ENCODE measurements at regions not wholly inside any gene's neighbourhood (a gene's known extent, or its start where the extent isn't known, plus 50 kb on each side); places are given as distances from the start of the nearest gene placed in this dataset.
"Not testable (repeated sequence)": the region's sequence is repeated elsewhere in the genome, so short reads cannot be mapped to it uniquely, and the experiment has no call there.

DNA sequence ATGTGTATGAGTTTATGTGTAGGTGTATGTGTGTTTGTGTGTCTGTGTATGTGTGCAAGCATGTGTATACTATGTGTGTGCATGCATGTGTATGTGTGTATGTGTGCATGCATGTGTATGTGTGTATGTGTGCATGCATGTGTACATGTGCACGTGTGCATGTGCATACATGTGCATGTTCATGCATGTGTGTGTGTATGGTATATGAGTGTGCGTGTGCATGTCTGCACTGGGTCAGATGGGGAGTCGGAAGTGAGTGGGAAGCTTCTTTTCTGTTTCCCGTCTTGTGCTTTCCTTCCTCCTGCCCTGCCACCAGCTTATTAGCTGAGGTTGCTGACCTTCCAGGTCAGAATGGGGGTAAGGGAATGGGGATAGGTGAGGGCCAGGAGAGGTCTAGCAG, 174.7 kb downstream of the MAP2K4 start:
- no peak for DNase-seq (ENCODE audit: low read depth)
- Histone ChIP-seq H3K9me3 (ENCODE audit: control insufficient read depth, low read length) (no peaks in the 10 kb centered on the region), H3K4me1 (ENCODE audit: control insufficient read depth, insufficient read depth, low read length) (no peaks in the 10 kb centered on the region), H3K27me3 (replicated peaks; ENCODE audit: control insufficient read depth, insufficient read depth, low read length) (no peaks in the 10 kb centered on the region), H3K4me3 (ENCODE audit: low read length) (no peak overlapping the region), H3K9ac (ENCODE audit: low read length) (no peak overlapping the region), H3K36me3 (ENCODE audit: control insufficient read depth, insufficient read depth, low read length, severe bottlenecking) (no peaks in the 10 kb centered on the region)

DNA sequence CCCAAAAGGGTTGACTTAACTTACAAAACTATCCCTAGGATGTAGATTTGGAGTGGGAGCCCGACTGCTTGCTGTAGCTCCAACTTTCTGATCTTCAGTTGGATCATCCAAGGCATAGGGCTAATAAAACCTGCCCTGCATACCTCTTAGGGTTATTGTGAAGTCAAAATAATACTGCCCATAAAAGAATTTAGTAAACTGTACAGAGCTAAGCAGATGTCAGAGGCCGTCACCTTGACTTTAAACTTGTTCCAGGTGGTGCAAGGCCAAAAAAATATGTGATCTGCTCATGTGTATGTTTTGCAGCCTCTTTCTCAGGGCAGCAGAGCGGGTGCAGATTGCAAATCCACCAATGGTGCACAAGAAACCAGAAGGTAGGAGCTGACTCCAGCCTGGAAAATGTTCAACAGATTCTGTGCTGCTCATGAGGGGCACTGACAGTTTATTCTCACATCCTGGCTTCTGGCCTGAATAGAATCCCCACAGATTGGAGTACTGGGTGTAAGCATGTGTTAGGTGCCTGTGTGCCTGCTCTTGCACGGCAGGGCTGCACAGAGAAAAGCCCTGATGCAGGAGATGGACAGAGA, 180.7 kb downstream of the MAP2K4 start:
- Histone ChIP-seq H3K4me3 (ENCODE audit: low read length) (no peak overlapping the region), H3K9ac (ENCODE audit: low read length) (no peak overlapping the region), H3K36me3 (ENCODE audit: control insufficient read depth, insufficient read depth, low read length, severe bottlenecking) (no peaks in the 10 kb centered on the region), H3K27me3 (replicated peaks; ENCODE audit: control insufficient read depth, insufficient read depth, low read length) (no peaks in the 10 kb centered on the region), H3K9me3 (ENCODE audit: control insufficient read depth, low read length) (no peaks in the 10 kb centered on the region), H3K4me1 (ENCODE audit: control insufficient read depth, insufficient read depth, low read length) (no peaks in the 10 kb centered on the region)
- no peak for DNase-seq (ENCODE audit: low read depth)

DNA sequence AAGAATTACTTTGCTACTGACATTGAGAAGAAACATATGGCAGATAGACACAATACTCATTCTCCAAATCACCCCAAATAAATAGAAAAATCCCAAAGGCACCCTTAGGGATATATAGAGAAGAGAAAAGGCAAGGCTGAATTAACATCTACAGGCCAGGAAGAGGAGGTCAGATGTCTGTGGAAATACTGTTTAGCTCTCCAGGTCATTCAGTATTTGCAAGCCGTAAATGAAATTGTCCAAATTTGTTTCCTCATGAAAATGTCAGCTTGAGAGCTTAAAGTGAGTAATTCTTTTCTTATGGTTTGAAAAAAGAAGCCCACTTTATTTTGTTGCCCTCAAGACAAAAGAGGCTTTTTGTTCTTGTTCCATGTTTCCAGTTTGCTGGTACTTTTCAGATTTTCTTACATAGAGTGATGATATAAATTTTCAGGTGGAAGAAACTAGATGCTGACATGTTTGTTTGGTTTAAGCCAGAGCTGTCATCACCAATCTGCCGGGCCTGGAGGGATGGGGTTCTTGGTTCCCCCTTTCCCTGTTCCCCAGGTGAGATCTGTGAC, 189.0 kb downstream of the MAP2K4 start:
- Histone ChIP-seq H3K9me3 (ENCODE audit: control insufficient read depth, low read length) (no peaks in the 10 kb centered on the region), H3K27me3 (replicated peaks; ENCODE audit: control insufficient read depth, insufficient read depth, low read length) (peaks cover 6% of the 10 kb centered on the region), H3K4me3 (ENCODE audit: low read length) (no peak overlapping the region), H3K36me3 (ENCODE audit: control insufficient read depth, insufficient read depth, low read length, severe bottlenecking) (no peaks in the 10 kb centered on the region), H3K4me1 (ENCODE audit: control insufficient read depth, insufficient read depth, low read length) (no peaks in the 10 kb centered on the region), H3K9ac (ENCODE audit: low read length) (no peak overlapping the region)
- no peak for DNase-seq (ENCODE audit: low read depth)

DNA sequence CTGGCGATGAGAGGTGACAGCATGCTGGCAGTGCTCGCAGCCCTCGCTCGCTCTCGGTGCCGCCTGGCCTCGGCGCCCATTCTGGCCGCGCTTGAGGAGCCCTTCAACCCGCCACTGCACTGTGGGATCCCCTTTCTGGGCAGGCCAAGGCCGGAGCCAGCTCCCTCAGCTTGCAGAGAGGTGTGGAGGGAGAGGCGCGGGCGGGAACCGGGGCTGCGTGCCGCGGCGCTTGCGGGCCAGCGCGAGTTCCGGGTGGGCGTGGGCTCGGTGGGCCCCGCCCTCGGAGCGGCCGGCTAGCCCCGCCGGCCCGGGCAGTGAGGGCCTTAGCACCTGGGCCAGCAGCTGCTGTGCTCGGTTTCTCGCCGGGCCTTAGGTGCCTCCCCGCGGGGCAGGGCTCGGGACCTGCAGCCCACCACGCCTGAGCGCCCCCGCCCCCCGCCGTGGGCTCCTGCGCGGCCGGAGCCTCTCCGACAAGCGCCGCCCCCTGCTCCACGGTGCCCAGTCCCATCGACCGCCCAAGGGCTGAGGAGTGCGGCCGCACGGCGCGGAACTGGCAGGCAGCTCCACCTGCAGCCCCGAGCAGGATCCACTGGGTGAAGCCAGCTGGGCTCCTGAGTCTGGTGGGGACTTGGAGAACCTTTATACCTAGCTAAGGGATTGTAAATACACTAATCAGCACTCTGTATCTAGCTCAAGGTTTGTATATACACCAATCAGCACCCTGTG, 200.2 kb downstream of the MAP2K4 start:
- H3K36me3 ChIP-seq (ENCODE audit: control insufficient read depth, insufficient read depth, low read length, severe bottlenecking); DNase-seq (ENCODE audit: low read depth); H3K9ac ChIP-seq (ENCODE audit: low read length): not testable (repeated sequence)

DNA sequence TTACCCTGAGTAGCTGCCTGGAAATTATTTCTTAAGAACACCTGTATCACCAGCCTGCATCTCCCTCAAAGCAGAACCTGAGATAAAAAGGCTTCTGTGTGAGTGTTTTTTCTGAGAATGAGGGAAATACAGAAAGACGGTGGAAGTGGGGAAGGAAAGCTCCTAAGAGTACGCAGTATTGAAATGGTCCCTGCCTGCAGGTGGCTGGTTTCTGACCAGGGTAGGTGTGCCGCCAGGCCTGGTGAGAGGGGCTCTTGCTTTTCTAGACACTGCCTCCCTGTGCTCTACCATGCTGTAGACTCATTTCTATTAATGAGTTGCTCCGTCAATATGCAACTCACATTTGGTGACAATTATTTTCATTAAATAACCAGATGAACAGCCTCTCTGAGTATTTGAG, 201.7 kb downstream of the MAP2K4 start:
- H3K27me3 ChIP-seq (replicated peaks; ENCODE audit: control insufficient read depth, insufficient read depth, low read length): peaks cover 11% of the 10 kb centered on the region
- H3K36me3 ChIP-seq (ENCODE audit: control insufficient read depth, insufficient read depth, low read length, severe bottlenecking): no peaks in the 10 kb centered on the region
- no peaks in the 10 kb centered on the region for H3K4me1 ChIP-seq (ENCODE audit: control insufficient read depth, insufficient read depth, low read length)
- DNase-seq (ENCODE audit: low read depth): no peak
- no peaks in the 10 kb centered on the region for H3K9me3 ChIP-seq (ENCODE audit: control insufficient read depth, low read length)
- no peak overlapping the region for H3K9ac ChIP-seq (ENCODE audit: low read length)
- no peak overlapping the region for H3K4me3 ChIP-seq (ENCODE audit: low read length)

More for the DNA sequence above, 200.2 kb downstream of the MAP2K4 start:
- H3K4me3 ChIP-seq (ENCODE audit: low read length); H3K9me3 ChIP-seq (ENCODE audit: control insufficient read depth, low read length); H3K4me1 ChIP-seq (ENCODE audit: control insufficient read depth, insufficient read depth, low read length): not testable (repeated sequence)
- peaks cover 11% of the 10 kb centered on the region for H3K27me3 ChIP-seq (replicated peaks; ENCODE audit: control insufficient read depth, insufficient read depth, low read length)

DNA sequence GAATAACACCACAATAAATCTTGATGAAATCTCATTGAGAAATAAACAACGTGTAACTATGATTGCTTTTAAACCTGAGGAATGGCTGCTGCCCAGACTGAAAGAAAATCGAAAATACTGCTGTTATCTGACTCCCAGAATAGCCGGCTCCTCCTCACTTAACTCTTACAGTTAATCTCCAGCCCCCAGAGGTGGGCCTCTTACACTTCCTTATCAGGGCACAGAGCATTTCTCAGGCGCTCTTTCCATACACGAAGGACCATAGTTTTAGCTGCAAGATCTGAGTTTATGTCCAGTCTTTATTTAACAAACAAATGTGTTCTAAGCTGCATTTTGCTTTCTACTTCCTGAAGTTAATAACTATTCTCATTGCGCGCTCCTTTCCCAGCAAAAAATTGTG, 206.9 kb downstream of the MAP2K4 start:
- Histone ChIP-seq H3K27me3 (replicated peaks; ENCODE audit: control insufficient read depth, insufficient read depth, low read length) (peaks cover 4% of the 10 kb centered on the region), H3K36me3 (ENCODE audit: control insufficient read depth, insufficient read depth, low read length, severe bottlenecking) (no peaks in the 10 kb centered on the region)
- DNase-seq (ENCODE audit: low read depth): no peak

DNA sequence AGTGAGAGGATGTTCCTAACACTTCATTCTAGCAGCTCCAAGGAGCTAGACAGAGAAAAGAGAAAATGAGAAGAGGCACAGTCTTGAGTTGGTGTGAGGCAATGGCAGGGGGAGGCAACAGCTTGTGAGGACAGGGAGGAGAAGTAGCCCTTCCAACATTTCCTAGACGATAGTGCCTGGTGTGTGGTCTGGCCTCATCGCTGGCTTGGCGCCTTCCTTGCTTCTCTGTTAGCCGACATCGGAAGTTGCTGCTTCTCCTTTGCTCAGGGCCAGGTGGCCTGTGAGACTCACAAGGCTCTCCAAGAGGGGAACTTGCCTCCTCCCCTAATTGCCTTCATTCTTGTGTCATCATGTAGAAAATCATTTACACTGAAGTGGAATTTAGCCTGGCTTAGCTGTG, 208.7 kb downstream of the MAP2K4 start:
- H3K4me3 ChIP-seq (ENCODE audit: low read length): no peak overlapping the region
- peaks cover 25% of the 10 kb centered on the region for H3K4me1 ChIP-seq (ENCODE audit: control insufficient read depth, insufficient read depth, low read length)
- H3K9ac ChIP-seq (ENCODE audit: low read length): no peak overlapping the region
- H3K36me3 ChIP-seq (ENCODE audit: control insufficient read depth, insufficient read depth, low read length, severe bottlenecking): no peaks in the 10 kb centered on the region
- peaks cover 2% of the 10 kb centered on the region for H3K27me3 ChIP-seq (replicated peaks; ENCODE audit: control insufficient read depth, insufficient read depth, low read length)
- no peaks in the 10 kb centered on the region for H3K9me3 ChIP-seq (ENCODE audit: control insufficient read depth, low read length)
- DNase-seq (ENCODE audit: low read depth): no peak

More for the DNA sequence above, 206.9 kb downstream of the MAP2K4 start:
- H3K9me3 ChIP-seq (ENCODE audit: control insufficient read depth, low read length): no peaks in the 10 kb centered on the region
- no peak overlapping the region for H3K9ac ChIP-seq (ENCODE audit: low read length)
- peaks cover 22% of the 10 kb centered on the region for H3K4me1 ChIP-seq (ENCODE audit: control insufficient read depth, insufficient read depth, low read length)
- H3K4me3 ChIP-seq (ENCODE audit: low read length): no peak overlapping the region

DNA sequence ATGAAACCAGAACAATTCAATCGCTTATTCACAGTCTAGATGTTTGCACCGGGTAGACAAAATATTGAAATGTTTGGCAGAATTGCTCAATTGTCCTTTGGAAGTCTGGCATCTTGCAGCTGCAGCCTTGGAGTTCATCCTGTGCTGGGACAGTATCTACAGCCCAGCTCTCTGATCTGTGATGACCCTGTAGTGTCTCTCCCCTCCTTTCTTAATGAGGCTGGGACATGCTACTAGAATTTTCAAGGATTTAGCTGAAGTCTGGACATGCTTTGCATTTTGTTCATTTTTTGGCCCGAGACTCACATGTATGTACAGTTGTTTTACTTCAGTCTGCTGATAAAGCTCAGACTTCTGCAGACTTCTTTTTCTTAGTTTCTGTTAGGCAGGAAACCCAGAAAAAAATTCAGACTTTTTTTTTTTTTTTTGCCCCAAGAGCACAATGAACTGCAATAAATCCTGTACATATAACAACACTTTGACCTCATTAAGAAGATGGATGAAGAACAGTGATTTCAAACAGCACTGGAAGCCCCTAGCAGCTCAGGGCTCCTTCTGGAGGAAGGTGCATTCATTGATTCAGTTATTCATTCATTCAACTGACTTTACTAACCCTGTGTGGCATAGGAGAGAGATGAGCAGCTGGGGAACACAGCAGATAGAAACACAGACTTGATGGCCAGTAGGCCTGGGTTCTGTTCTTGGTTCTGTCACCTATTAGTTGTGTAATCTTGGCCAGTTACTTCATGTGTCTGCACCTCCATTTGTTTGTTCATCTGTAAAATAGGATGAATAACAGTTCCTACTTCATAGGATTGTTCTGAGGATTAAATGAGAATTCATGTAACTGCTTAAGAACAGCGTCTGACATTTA, 210.0 kb downstream of the MAP2K4 start:
- DNase-seq (ENCODE audit: low read depth): peak; percentile 79
- H3K4me1 ChIP-seq (ENCODE audit: control insufficient read depth, insufficient read depth, low read length): peaks cover 25% of the 10 kb centered on the region

DNA sequence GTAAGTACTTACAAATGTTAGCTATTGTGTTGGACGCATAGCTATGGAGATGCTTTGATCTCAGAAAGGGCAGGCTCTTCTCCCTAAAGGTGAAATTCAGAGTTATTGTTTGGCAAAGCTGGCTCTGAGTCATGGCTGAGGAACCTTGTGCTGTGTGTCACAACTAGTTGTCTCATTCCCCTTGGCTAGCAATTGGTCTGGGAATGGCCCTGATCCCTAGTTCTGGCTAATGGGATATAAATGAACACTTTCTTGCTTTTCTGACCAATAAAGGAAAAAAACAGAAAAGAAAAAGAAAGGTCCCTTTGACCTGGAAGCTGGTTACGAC, 210.6 kb downstream of the MAP2K4 start:
- no peaks in the 10 kb centered on the region for H3K36me3 ChIP-seq (ENCODE audit: control insufficient read depth, insufficient read depth, low read length, severe bottlenecking)
- no peaks in the 10 kb centered on the region for H3K27me3 ChIP-seq (replicated peaks; ENCODE audit: control insufficient read depth, insufficient read depth, low read length)
- H3K9me3 ChIP-seq (ENCODE audit: control insufficient read depth, low read length): no peaks in the 10 kb centered on the region
- peaks cover 25% of the 10 kb centered on the region for H3K4me1 ChIP-seq (ENCODE audit: control insufficient read depth, insufficient read depth, low read length)
- peak; percentile 54 for DNase-seq (ENCODE audit: low read depth)
- peak overlapping the region; percentile 7 for H3K4me3 ChIP-seq (ENCODE audit: low read length)
- no peak overlapping the region for H3K9ac ChIP-seq (ENCODE audit: low read length)

More for the DNA sequence above, 210.0 kb downstream of the MAP2K4 start:
- Histone ChIP-seq H3K27me3 (replicated peaks; ENCODE audit: control insufficient read depth, insufficient read depth, low read length) (no peaks in the 10 kb centered on the region), H3K4me3 (ENCODE audit: low read length) (peak overlapping the region; percentile 7), H3K9me3 (ENCODE audit: control insufficient read depth, low read length) (no peaks in the 10 kb centered on the region), H3K36me3 (ENCODE audit: control insufficient read depth, insufficient read depth, low read length, severe bottlenecking) (no peaks in the 10 kb centered on the region), H3K9ac (ENCODE audit: low read length) (no peak overlapping the region)

DNA sequence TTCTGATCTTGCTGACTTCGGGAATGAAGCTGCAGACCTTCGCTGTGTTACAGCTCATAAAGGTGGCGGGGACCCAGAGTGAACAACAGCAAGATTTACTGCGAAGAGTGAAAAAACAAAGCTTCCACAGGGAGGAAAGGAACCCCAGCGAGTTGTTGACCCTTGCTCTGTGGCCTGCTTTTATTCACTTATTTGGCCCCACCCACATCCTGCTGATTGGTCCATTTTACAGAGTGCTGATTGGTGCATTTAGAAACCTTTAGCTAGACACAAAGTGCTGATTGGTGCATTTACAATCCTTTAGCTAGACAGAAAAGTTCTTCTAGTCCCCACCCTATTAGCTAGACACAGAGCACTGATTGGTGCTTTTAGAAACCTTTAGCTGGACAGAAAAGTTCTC, 218.3 kb downstream of the MAP2K4 start:
- not testable (repeated sequence) for H3K36me3 ChIP-seq (ENCODE audit: control insufficient read depth, insufficient read depth, low read length, severe bottlenecking); H3K4me3 ChIP-seq (ENCODE audit: low read length); H3K27me3 ChIP-seq (replicated peaks; ENCODE audit: control insufficient read depth, insufficient read depth, low read length); H3K4me1 ChIP-seq (ENCODE audit: control insufficient read depth, insufficient read depth, low read length); H3K9me3 ChIP-seq (ENCODE audit: control insufficient read depth, low read length); DNase-seq (ENCODE audit: low read depth); H3K9ac ChIP-seq (ENCODE audit: low read length)

DNA sequence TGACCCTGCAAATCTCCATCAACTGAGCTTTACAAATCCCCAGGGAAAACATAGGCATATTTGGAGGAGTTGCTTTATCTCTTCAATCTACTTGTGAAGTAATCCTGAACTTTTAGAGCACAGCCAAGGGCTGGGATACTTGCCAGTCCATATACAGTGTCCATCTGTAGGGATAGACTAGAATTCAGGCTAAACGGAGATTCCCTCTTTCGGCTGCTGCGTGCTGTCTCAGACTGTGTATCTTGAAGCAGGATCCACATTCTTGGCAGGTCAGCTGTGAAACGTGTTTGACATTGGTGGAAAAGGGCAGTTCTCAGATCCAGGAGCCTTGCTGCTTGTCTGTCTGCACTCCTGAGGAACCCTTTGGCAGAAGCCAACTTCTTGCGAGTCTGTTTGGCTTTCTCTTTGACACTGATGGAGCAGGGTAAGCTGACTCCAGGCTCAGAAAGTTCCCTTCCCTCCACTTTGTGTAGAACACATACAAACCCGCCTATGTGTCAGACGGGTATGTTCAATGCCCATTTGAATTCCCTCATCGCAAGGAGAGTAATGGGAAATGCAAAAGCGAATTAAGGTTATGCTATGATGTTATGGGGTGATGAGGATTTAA, 221.8 kb downstream of the MAP2K4 start:
- Histone ChIP-seq H3K9ac (ENCODE audit: low read length) (no peak overlapping the region), H3K4me1 (ENCODE audit: control insufficient read depth, insufficient read depth, low read length) (no peaks in the 10 kb centered on the region), H3K27me3 (replicated peaks; ENCODE audit: control insufficient read depth, insufficient read depth, low read length) (peaks cover 11% of the 10 kb centered on the region), H3K36me3 (ENCODE audit: control insufficient read depth, insufficient read depth, low read length, severe bottlenecking) (no peaks in the 10 kb centered on the region), H3K9me3 (ENCODE audit: control insufficient read depth, low read length) (no peaks in the 10 kb centered on the region), H3K4me3 (ENCODE audit: low read length) (no peak overlapping the region)
- peak; percentile 12 for DNase-seq (ENCODE audit: low read depth)

All from adipocyte (in vitro differentiated cells).